ENCODE measurements at regions not wholly inside any gene's neighbourhood (a gene's known extent, or its start where the extent isn't known, plus 50 kb on each side); places are given as distances from the start of the nearest gene placed in this dataset.
"Not testable (repeated sequence)": the region's sequence is repeated elsewhere in the genome, so short reads cannot be mapped to it uniquely, and the experiment has no call there.

GRCh38 chr10:81109200-81109752 is 571.6 kb downstream of the SH2D4B start:
- no peak for DNase-seq (ENCODE audit: low read depth)

DNA sequence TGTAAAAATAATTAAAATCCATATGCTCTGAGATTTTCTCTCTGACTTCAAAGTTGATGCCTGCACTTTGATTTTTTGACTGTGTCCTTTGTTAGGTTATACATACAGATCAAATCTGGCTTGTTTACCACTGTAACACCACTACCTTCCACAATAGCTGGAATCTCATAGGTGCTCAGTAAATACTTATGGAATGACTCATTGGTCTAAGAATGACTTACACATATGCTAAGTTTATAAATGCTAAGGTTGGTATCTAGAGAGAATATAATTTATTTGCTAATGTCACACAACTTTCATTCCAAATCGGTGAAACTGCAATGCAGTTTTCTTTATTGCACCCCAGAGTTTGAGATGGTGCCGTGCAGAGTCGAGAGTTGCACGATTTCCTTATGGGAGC is 578.5 kb downstream of the SH2D4B start:
- DNase-seq (ENCODE audit: low read depth): no peak

- DNase-seq (ENCODE audit: low read depth): no peak
Measured at GRCh38 chr10:81116990-81117389, 579.3 kb downstream of the SH2D4B start.

DNA sequence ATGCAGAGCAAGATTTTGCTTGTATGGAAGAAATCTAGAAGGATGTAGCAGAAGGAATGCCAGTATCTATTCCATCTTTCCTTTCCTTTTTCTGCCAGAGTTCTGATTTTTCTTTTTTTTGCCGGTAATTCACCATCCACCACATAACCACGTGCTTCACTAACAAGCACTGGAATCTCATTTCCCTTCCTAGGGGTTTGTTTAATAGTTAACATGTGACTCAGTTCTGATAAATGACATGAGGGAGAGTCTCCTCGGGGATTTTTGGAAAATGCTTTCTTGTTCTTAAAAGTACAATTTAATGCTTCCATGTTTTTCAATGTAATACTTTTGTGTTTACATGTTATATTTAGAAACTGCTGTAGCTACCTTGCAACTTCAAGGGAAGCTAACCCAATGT is 590.2 kb downstream of the SH2D4B start:
- no peak for DNase-seq (ENCODE audit: low read depth)

DNA sequence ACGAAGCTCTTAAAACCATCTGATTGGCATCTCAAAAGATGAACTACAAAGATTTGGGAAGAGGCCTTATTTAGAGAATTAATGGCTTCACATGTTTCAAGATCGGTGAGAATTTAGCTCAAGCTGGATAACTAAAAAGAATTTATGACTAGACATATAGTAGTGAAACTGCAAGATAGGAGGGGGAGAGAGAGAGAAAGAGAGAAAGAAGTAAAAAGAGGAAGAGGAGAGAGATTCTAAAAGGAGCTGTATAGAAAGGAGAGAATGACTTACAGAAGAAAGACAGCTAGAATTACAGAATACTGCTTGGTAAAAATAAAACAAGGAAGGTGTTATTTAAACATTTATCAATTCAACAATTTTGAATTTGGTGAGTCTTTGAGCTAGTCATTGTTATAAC is 592.3 kb downstream of the SH2D4B start:
- DNase-seq (ENCODE audit: low read depth): no peak

GRCh38 chr10:81135851-81136250 is 598.1 kb downstream of the SH2D4B start:
- DNase-seq (ENCODE audit: low read depth): no peak

DNA sequence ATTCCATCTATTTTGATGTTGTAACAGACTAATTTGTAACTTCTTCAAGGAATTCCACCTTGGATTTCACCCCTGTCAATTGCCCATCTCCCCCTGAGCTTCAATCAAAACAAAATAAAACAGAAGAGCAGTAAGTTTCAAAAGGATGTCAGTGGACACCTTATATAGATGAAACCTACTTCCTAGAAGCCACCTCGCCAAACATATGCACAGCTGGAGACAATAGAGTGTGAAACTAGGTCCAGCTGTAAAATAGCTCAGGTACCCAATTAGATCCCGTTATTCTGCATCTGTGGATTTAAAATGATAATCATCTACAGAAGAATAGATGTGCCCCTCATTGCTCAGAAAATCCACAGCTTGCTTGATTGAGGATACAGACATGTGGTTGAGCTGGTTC is 598.6 kb downstream of the SH2D4B start:
- no peak for DNase-seq (ENCODE audit: low read depth)

DNA sequence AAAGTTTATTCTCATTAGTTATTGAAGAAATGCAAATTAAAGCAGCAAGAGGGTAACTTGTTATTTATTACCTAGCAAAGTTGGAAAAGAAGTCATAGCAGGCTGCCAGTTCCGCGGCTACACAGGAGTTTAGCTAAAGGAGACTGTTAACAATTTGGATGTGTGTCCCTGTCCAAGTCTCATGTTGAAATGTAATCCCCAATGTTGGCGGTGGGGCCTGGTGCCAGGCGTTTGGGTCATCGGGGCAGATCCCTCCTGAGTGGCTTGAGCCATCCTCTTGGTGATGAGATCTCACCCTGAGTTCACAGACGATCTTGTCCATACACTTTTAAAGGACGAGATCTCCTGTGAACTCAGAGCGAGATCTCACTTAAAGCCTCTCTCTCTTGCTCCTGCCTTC is 608.3 kb downstream of the SH2D4B start:
- no peak for DNase-seq (ENCODE audit: low read depth)

DNA sequence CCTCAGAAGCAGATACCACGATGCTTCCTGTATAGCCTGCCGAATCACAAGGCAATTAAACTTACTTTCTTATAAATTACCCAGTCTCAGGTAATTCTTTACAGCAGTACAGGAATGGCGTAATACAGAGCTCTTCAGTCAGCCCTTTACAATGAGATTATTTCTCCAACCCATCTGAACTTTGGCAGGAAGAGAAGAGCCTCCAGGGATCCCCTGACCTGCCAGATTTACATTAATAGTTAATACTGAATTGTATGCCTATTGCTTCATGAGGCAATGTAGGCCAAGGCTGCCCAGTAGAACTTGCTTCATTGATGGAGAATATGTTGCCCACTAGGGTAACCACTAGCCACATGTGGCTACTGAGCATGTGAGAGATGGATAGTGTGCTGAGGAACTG is 608.7 kb downstream of the SH2D4B start:
- DNase-seq (ENCODE audit: low read depth): no peak

DNA sequence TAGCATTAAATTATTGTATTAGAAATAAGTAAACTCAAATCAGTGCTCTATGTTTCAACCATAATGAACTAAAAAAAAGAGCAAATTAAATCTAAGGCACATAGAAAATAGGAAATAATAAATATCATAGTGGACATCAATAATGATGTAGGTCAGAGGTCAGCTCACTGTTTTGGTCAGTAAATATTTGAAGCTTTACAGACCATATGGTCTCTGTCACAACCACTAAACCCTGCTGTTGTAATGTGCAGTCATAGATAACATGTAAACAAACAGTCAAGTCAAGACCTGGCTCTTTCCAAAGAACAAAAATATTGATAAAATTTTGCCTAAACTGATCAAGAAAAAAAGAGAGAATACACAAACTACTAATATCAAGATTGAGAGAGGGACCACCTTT is 615.0 kb downstream of the SH2D4B start:
- DNase-seq (ENCODE audit: low read depth): no peak

DNA sequence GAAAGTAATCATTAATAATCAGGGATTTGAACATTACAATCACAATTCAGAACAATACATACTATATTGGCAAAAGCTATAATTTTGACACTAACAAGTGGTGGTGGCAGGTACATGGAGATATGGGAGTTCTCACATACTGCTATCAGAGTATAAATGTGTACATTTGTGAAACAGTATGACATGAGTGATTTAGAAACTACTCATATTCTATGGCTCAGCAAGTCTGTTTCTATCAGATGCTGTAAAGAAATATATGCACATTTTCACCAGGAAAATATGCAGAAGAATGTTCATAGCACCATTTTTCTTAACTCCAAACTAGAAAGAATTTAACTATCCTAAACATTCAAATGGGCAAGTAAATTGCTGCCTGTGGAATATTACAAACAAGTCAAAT is 620.0 kb downstream of the SH2D4B start:
- DNase-seq (ENCODE audit: low read depth): no peak

DNA sequence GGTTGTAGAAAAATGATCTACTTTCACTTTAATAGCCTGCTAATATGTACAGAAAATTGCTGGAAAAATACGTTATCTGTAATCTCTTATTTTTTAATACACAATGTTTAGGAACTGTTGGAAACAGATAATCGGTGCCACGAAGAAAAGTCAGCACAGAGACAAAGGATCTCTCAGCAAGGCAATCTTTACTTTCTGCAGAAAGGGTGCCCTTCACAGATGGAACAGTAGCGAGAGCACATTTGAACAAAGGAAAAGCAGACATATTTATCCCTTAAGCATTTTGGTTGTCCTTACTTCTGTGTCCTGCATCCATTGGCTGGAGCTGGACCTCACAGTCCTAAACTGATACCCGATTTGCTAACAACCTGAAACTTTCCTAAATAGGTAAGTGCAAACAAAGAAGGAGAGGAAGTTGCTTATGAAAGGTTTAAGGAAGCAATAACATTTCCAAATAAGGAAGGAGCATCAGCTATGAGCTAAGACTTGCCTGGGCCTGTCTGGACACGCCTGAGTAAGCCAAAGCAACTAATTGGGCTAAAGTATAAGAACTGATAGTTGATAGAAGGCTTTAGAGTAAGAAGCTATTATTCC is 640.0 kb downstream of the SH2D4B start:
- DNase-seq (ENCODE audit: low read depth): no peak

- DNase-seq (ENCODE audit: low read depth): no peak
Measured at GRCh38 chr10:81179324-81179723, 641.6 kb downstream of the SH2D4B start.

DNA sequence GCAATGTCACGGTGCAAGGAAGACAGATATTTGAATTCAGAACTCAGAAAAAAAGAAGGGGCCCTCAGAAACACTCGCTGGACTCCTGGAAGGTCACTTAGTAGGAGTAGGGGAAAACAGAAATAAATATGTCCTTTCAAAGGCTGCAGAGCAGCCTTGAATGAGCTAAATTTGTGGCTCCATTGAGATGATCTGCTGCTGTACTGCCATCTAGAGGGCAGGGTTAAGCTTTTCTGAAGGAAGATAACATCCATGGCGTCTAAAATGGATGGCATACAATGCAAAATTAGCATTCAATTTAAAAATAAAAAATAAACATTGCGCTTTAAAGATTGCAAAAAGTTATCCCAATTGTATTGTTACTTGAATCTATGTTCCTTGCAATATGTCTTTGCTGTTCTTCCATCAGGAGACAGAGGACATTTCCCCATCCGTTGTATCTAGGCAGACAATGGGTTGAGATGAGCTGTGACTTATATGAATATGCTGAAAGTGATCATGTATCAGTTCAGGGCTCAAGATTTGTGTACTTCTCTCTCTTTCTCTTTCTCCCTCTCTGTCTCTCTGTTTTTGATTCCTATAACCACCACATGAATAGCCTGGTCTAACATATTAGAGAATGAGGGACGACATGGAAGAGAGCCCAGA is 642.2 kb downstream of the SH2D4B start:
- DNase-seq (ENCODE audit: low read depth): no peak

- no peak for DNase-seq (ENCODE audit: low read depth)
Measured at GRCh38 chr10:81182296-81182695, 644.6 kb downstream of the SH2D4B start.

DNA sequence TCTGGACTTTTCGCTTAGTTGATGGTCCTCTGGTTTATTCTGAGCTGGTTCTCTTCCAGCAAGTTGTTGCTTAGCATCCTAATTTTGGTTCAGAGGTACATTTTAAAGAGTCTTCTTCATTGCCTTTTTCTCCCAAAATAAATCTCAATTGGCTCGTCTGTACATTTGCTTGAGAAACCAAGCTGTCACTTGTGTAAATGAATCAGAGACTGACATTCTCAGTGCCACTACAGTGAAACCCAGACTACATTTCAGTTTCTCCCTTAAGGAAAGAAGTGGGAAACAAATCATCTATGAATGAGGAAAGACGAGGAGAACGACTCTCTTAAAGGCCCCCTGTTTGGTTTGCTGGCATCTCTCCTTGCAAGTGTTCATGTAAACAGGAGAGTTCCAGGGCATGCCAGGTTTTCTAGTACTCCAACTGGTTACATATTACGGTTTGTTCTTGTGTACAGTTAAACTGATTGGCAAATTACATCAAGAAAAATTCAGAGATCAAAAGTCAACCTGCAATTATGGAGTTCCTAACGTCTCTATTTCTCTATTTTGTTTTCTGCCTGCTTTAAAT is 654.6 kb downstream of the SH2D4B start:
- no peak for DNase-seq (ENCODE audit: low read depth)

- DNase-seq (ENCODE audit: low read depth): no peak
Measured at GRCh38 chr10:81200801-81201200, 663.1 kb downstream of the SH2D4B start.

DNA sequence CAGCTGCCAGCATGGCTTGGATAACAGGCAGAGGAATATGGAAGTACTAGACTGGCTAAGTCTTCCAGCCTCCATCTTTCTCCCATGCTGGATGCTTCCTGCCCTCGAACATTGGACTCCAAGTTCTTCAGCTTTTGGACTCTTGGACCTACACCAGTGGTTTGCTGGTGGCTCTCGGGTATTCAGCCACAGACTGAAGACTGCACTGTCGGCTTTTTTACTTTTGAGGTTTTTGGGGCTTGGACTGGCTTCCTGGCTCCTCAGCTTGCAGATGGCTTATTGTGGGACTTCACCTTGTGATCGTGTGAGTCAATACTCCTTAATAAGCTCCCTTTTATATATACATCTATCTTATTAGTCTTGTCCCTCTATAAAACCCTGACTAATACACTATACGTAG is 667.6 kb upstream of the NRG3 start:
- not testable (repeated sequence) for DNase-seq (ENCODE audit: low read depth)

DNA sequence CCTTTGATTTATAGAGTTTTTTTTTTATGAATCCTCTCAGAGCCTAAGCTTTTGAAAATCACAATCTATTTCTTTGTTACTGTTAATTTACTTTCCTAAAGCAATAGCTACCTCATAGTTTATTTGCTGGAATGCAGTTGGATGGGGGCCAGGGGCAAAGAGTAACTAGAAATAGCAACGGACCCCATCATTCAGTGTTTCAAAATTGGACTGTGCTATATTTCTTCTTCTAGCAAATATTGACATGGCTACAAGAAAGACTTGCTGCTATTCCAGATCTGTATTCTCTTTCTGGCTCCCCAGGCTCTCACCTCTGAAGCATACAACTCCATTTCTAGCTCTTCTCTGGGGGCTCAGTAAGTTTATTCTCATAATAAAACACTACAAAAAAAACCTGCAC is 661.6 kb upstream of the NRG3 start:
- DNase-seq (ENCODE audit: low read depth): no peak

DNA sequence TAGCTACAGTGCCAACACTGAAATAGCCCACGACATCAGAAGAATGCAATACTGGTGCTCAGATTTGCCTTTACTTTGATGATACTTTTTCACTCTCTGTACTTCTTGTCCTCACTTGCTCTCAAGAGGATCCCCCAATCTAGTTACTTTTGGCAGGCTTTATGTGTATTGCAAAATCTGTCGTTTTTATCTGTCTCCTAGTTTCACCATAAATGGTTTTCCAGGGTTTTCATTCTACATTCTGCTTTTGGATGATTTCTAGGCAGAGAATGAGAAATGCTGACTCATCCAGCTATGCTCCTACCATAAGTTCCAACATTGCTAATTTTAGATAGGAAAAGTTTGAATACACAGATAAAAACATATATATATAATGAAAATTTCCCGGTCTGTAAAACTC is 659.5 kb upstream of the NRG3 start:
- no peak for DNase-seq (ENCODE audit: low read depth)

- DNase-seq (ENCODE audit: low read depth): no peak
Measured at GRCh38 chr10:81216949-81217348, 658.0 kb upstream of the NRG3 start.

DNA sequence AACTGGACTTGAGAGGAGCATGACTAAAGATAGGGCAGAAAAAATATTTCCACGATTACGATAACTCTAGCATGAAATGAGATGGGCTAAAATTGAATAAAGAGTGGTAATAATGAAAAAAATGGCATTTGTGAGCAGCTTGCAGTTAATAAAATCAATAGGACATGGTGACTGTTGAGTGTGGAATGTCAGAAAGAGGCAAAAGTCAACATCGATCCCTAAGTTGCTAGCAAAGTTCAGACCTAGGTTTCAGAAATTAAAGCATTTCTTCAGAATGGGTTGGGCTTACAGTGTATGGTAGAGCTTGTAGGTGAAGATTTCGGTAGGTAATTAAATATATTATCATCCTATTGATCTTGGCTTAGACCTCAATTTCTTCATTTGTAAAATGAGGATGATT is 656.7 kb upstream of the NRG3 start:
- DNase-seq (ENCODE audit: low read depth): no peak

DNA sequence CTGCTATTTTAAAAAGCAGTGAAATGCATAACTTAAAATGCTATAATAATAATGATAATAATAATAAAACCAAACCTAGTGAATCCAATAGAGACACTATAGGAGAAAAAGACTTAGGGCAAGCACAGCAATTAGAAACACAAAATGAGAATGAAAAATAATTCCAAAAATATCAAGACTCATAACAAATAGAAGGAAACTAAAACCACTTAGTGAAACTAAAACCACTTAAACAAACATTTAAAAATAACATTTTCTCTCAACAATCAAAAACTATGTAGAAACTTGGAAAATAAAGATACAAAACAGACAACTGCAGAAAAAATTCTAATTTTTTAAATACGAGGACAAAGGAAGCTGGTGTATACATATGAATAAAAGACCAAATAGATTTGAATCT is 655.2 kb upstream of the NRG3 start:
- DNase-seq (ENCODE audit: low read depth): no peak

DNA sequence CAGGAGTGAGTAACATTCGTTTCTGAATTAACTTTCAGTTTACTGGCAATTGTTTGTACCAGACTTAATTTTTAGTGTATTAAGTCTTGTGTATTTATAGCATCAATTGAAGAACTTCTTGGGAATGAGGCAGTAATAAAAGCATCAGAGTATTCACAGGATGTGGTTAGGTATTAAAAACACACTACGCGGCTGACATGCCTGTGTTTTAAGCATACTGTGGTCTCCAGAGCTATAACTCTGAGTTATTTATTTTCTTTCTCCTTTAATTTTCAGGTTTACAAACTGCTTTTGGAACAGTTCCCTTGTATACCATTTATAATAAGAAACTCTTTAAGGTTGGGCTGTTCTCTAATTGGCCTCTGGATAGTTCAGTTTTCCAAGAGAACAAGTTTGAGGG is 626.1 kb upstream of the NRG3 start:
- DNase-seq (ENCODE audit: low read depth): no peak

Data from activated T-helper 1 cell treated with Interleukin-2 at 50 U/mL for 16 hours (primary cell).